ENCODE measurements at regions not wholly inside any gene's neighbourhood (a gene's known extent, or its start where the extent isn't known, plus 50 kb on each side); places are given as distances from the start of the nearest gene placed in this dataset.

DNA sequence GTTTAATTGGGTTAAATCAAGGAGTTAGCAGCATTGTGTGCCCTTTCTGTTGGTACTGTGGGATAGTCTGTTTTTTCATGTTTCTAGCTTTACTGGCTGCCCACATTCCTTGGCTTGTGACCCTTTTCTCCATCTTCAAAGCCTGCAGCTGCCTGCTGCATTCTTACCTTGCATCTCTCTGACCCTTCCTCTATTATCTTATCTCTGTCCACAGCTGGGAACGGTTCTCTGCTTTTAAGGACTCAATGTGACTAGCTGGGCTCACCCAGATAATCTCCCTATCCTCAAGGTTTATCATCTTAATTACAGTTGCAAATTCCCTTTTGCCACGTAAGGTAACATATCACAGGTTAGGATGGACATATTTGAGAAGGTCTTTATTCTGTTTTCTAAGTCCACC, 199.7 kb downstream of the KCNS3 start:
- TF ChIP-seq EZH2 (IDR thresholded peaks at IDR 0.05; ENCODE audit: borderline replicate concordance, insufficient read depth, low read depth, low read length, poor library complexity, severe bottlenecking): no peak
- TF ChIP-seq, protein P1, sequence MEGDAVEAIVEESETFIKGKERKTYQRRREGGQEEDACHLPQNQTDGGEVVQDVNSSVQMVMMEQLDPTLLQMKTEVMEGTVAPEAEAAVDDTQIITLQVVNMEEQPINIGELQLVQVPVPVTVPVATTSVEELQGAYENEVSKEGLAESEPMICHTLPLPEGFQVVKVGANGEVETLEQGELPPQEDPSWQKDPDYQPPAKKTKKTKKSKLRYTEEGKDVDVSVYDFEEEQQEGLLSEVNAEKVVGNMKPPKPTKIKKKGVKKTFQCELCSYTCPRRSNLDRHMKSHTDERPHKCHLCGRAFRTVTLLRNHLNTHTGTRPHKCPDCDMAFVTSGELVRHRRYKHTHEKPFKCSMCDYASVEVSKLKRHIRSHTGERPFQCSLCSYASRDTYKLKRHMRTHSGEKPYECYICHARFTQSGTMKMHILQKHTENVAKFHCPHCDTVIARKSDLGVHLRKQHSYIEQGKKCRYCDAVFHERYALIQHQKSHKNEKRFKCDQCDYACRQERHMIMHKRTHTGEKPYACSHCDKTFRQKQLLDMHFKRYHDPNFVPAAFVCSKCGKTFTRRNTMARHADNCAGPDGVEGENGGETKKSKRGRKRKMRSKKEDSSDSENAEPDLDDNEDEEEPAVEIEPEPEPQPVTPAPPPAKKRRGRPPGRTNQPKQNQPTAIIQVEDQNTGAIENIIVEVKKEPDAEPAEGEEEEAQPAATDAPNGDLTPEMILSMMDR (IDR thresholded peaks at IDR 0.05): no peak

Measured in B cell (primary cell).